ENCODE measurements at regions not wholly inside any gene's neighbourhood (a gene's known extent, or its start where the extent isn't known, plus 50 kb on each side); places are given as distances from the start of the nearest gene placed in this dataset.

DNA sequence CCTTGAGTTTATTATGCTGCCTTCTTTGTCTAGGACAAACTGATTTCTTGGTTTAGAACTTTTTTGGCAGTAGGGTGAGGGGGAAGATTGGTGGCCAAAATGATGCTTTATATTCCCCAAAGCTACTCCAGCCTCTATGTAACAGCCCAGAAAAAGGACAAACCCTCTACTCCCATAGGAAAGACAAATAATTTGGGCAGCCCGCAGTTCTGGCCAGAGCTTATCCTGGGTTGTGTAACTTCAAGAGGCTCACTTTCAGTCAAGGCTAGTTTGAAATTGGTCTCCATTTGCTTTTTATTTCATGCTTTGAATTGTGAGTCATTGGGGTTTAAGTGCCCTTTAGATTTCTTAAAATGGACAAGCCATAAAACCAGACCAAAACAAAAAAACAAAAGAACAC is 142.3 kb downstream of the OLFM4 start:
- no peaks in the 10 kb centered on the region for H3K4me1 ChIP-seq
- no peak for DNase-seq (ENCODE audit: low spot score in 2 of 2)
- no peaks in the 10 kb centered on the region for H3K27me3 ChIP-seq
- no peak overlapping the region for H3K27ac ChIP-seq
- H3K4me3 ChIP-seq, result no peak overlapping the region
- no peaks in the 10 kb centered on the region for H3K9me3 ChIP-seq
- H3K36me3 ChIP-seq, result no peaks in the 10 kb centered on the region
- intact Hi-C loops (cut with DNase I), result no loop called here
- TF ChIP-seq, protein P1, sequence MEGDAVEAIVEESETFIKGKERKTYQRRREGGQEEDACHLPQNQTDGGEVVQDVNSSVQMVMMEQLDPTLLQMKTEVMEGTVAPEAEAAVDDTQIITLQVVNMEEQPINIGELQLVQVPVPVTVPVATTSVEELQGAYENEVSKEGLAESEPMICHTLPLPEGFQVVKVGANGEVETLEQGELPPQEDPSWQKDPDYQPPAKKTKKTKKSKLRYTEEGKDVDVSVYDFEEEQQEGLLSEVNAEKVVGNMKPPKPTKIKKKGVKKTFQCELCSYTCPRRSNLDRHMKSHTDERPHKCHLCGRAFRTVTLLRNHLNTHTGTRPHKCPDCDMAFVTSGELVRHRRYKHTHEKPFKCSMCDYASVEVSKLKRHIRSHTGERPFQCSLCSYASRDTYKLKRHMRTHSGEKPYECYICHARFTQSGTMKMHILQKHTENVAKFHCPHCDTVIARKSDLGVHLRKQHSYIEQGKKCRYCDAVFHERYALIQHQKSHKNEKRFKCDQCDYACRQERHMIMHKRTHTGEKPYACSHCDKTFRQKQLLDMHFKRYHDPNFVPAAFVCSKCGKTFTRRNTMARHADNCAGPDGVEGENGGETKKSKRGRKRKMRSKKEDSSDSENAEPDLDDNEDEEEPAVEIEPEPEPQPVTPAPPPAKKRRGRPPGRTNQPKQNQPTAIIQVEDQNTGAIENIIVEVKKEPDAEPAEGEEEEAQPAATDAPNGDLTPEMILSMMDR (IDR thresholded peaks at IDR 0.05), result no peak

DNA sequence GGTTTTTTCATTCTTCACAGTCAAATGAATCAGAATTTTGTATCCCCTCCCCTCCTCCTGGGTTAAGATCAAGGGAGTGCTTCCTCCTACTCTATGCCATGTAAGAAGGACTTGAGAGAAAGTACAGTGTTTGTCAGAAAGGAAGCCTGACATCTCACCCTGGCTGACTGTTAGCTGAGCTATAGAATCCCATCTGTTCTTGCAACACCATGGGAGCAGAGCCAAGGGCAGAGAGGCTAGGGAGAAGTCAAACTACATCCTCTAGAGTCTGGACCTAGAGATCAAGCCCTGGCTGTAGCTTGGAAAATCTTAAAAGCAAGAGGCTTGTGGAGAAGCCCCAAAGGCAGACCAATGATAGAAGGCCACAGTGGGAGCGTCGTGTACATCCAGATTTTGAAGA is 145.9 kb downstream of the OLFM4 start:
- H3K9me3 ChIP-seq, result no peaks in the 10 kb centered on the region
- TF ChIP-seq, protein P1 (IDR thresholded peaks at IDR 0.05), result no peak
- no peak overlapping the region for H3K27ac ChIP-seq
- no peak overlapping the region for H3K4me3 ChIP-seq
- no peaks in the 10 kb centered on the region for H3K4me1 ChIP-seq
- H3K27me3 ChIP-seq, result no peaks in the 10 kb centered on the region
- intact Hi-C loops (cut with DNase I), result no loop called here
- DNase-seq (ENCODE audit: low spot score in 2 of 2), result no peak
- H3K36me3 ChIP-seq, result no peaks in the 10 kb centered on the region

DNA sequence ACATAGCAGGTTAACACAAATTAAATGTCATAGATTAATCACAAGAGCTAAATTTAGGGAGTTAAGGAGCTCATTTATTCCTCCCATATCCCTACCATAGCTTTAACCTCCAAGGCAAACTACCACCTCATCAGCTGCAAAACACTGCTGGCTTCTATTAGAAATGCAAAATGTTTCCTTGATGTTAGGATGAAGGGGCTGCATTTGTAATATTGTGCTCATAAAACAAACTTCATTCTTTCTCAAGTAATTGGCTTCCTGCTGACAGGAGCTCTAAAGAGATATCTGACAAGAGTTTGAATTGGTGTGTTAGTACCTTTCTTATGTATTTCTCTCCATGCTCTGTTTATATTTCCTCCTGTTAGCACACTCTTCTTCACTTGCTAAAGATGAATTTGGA is 152.1 kb downstream of the OLFM4 start:
- no peaks in the 10 kb centered on the region for H3K27me3 ChIP-seq
- no peaks in the 10 kb centered on the region for H3K4me1 ChIP-seq
- no peak for DNase-seq (ENCODE audit: low spot score in 2 of 2)
- TF ChIP-seq, protein P1 (IDR thresholded peaks at IDR 0.05), result no peak
- intact Hi-C loops (cut with DNase I), result no loop called here
- no peaks in the 10 kb centered on the region for H3K9me3 ChIP-seq
- H3K36me3 ChIP-seq, result no peaks in the 10 kb centered on the region
- H3K27ac ChIP-seq, result no peak overlapping the region
- H3K4me3 ChIP-seq, result no peak overlapping the region

DNA sequence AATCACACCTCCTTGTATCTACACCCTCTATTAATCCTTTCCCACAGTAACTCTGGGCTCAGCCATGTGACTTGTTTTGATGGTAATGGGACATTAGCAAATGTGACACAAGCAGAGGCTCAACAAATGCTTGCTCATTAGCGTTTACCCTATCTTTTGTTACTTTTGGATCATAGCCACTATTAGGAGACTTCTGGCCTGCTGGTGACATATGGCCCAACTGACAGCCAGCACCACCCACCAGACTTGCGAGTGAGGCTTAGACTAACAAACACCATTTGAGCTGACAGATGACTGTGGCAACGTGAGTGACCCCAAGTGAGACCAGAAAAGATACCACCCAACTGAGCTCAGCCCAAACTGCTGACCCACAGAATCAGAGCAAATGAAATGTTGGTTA is 154.1 kb downstream of the OLFM4 start:
- no peak overlapping the region for H3K4me3 ChIP-seq
- H3K4me1 ChIP-seq, result no peaks in the 10 kb centered on the region
- no peak for DNase-seq (ENCODE audit: low spot score in 2 of 2)
- no peaks in the 10 kb centered on the region for H3K36me3 ChIP-seq
- intact Hi-C loops (cut with DNase I), result no loop called here
- TF ChIP-seq, protein P1 (IDR thresholded peaks at IDR 0.05), result no peak
- no peak overlapping the region for H3K27ac ChIP-seq
- H3K27me3 ChIP-seq, result no peaks in the 10 kb centered on the region
- H3K9me3 ChIP-seq, result no peaks in the 10 kb centered on the region

DNA sequence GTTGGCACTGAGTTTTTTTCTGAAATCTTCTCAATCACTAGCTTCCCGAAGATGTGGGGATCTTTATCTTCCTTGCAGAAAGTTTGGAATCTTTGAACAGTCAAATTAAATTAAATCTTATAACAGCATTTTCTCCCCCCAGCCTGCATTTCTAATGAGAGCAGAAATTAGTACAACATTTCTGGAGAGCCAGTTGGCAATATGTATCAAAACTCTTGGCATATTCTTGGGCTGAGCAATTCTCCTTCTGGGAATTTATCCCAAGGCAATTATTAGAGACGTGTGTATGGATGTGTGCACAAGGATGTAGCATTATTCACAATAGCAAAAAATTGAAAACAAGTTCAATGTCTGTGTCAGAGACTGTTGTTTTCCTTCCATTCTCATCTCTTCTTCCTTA is 159.5 kb downstream of the OLFM4 start:
- no peaks in the 10 kb centered on the region for H3K4me1 ChIP-seq
- no peaks in the 10 kb centered on the region for H3K9me3 ChIP-seq
- no peak for DNase-seq (ENCODE audit: low spot score in 2 of 2)
- no peaks in the 10 kb centered on the region for H3K36me3 ChIP-seq
- TF ChIP-seq, protein P1 (IDR thresholded peaks at IDR 0.05), result no peak
- H3K4me3 ChIP-seq, result no peak overlapping the region
- intact Hi-C loops (cut with DNase I), result no loop called here
- H3K27me3 ChIP-seq, result no peaks in the 10 kb centered on the region
- H3K27ac ChIP-seq, result no peak overlapping the region

DNA sequence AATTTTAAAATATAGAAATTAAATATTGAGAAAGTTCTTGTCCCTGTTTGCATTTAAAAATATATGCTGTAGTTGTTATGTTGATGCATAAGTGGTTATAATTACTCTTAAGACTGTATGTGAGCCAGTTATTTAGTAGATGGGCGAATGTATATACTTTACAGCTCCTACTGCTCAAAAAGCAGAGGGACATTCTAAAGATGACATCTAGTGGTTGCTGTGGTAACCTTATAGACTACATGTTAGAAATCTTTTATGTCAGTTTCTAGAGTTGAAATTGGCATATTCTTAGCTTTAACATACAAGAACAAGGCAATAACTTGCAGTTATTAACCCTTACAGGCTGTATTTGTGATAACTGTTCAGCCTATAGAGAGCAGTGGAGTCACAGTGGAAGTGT is 160.5 kb downstream of the OLFM4 start:
- H3K27me3 ChIP-seq, result no peaks in the 10 kb centered on the region
- H3K36me3 ChIP-seq, result no peaks in the 10 kb centered on the region
- TF ChIP-seq, protein P1 (IDR thresholded peaks at IDR 0.05), result no peak
- H3K27ac ChIP-seq, result no peak overlapping the region
- DNase-seq (ENCODE audit: low spot score in 2 of 2), result no peak
- intact Hi-C loops (cut with DNase I), result no loop called here
- no peaks in the 10 kb centered on the region for H3K9me3 ChIP-seq
- H3K4me3 ChIP-seq, result no peak overlapping the region
- H3K4me1 ChIP-seq, result no peaks in the 10 kb centered on the region
